ENCODE measurements at regions not wholly inside any gene's neighbourhood (a gene's known extent, or its start where the extent isn't known, plus 50 kb on each side); places are given as distances from the start of the nearest gene placed in this dataset.

DNA sequence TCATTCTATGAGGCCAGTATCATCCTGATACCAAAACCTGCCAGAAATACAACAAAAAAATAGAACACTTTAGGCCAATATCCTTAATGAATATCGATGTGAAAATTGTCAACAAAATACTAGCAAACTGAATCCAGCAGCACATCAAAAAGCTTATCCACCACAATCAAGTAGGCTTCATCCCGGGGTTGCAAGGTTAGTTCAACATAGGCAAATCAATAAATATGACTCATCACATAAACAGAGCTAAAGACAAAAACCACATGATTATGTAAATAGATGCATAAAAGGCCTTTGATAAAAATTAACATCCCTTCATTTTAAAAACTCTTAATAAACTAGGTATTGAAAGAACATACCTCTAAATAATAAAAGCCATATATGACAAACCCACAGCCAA lies 403.2 kb upstream of the AZI2 start:
- TF ChIP-seq, protein P1, sequence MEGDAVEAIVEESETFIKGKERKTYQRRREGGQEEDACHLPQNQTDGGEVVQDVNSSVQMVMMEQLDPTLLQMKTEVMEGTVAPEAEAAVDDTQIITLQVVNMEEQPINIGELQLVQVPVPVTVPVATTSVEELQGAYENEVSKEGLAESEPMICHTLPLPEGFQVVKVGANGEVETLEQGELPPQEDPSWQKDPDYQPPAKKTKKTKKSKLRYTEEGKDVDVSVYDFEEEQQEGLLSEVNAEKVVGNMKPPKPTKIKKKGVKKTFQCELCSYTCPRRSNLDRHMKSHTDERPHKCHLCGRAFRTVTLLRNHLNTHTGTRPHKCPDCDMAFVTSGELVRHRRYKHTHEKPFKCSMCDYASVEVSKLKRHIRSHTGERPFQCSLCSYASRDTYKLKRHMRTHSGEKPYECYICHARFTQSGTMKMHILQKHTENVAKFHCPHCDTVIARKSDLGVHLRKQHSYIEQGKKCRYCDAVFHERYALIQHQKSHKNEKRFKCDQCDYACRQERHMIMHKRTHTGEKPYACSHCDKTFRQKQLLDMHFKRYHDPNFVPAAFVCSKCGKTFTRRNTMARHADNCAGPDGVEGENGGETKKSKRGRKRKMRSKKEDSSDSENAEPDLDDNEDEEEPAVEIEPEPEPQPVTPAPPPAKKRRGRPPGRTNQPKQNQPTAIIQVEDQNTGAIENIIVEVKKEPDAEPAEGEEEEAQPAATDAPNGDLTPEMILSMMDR (conservative IDR thresholded peaks at IDR 0.05 in 1 of 2, IDR thresholded peaks at IDR 0.05 in 1 of 2; ENCODE audit: low read depth in 1 of 2, low read length in 2 of 2) = no peak
- no peak for TF ChIP-seq EZH2 (IDR thresholded peaks at IDR 0.05; ENCODE audit: low read length, missing control alignments)

All from fibroblast of lung (primary cell).